HepG2 (cell line): ENCODE measurements at regions not wholly inside any gene's neighbourhood (a gene's known extent, or its start where the extent isn't known, plus 50 kb on each side); places are given as distances from the start of the nearest gene placed in this dataset.

Experiments
- ATAC-seq: fragments of 200-7000 bp; cut with Tn5 transposase; 3 replicates; pipeline ENCODE4 v1.9.1; 2020; ENCODE audit warnings: mild to moderate bottlenecking, moderate library complexity
- BruUV-seq: library from RNA; stranded (reverse); fragments of 400-500 nt; replicated peaks from 2 replicates; lab custom pipeline; 2021; lab: Mats Ljungman, UMichigan
- CTCF ChIA-PET: fragments of 300-600 bp; formaldehyde crosslinking; extraction: SDS; loops from one replicate; lab custom pipeline; 2021; ENCODE audit warnings: low total read pairs, inconsistent platforms, low intra/inter-chr PET ratio; lab: Yijun Ruan, JAX
- POLR2A ChIA-PET: fragments of 350-600 bp; sonication (Branson Sonifier 250); formaldehyde crosslinking; loops from one replicate; lab custom pipeline; 2020; ENCODE audit warnings: antibody characterized with exemption, inconsistent platforms; lab: Yijun Ruan, JAX
- DNase-seq: peaks from one replicate; pipeline ENCODE4 v3.0.0-alpha.2; 2015; ENCODE audit warnings: low spot score
- FAIRE-seq: peaks from 3 replicates; lab custom pipeline; 2011; peaks lifted over from hg19 to GRCh38; lab: Jason Lieb, UNC
- H2AFZ ChIP-seq: one replicate; pipeline ENCODE4 v1.6.1; 2011; ENCODE audit warnings: low read length, inconsistent platforms
- H3K27ac ChIP-seq: fragments of 300-600 bp; 3 replicates; pipeline ENCODE4 v1.8.0; 2011; ENCODE audit warnings: mixed run types, mild to moderate bottlenecking, mixed read lengths, low read length, inconsistent platforms; ENCODE audit not compliant: insufficient read depth; ENCODE audit errors: extremely low read length
- H3K27me3 ChIP-seq, 2 experiments: fragments of 200-600 bp in 1 of 2; 2 replicates in 1 of 2; 3 replicates in 1 of 2; pipeline versions ENCODE4 v1.6.0 to v1.8.0; 2011; ENCODE audit warnings: low read length in 2 of 2, mild to moderate bottlenecking in 2 of 2, moderate library complexity in 2 of 2, inconsistent platforms in 1 of 2; ENCODE audit not compliant: insufficient read depth in 2 of 2, control insufficient read depth in 1 of 2
- H3K36me3 ChIP-seq, 2 experiments: fragments of 200-600 bp in 1 of 2; replicated peaks in 1 of 2; 2 replicates in 1 of 2; 3 replicates in 1 of 2; pipeline versions ENCODE4 v1.5.1 to v1.8.0; 2011; ENCODE audit warnings: low read length in 2 of 2, inconsistent platforms in 1 of 2; ENCODE audit not compliant: insufficient read depth in 2 of 2, control insufficient read depth in 1 of 2
- H3K4me1 ChIP-seq: 2 replicates; pipeline ENCODE4 v1.5.1; 2012; ENCODE audit warnings: low read length, inconsistent platforms; ENCODE audit not compliant: insufficient read depth
- H3K4me2 ChIP-seq: 2 replicates; pipeline ENCODE4 v1.6.0; 2011; ENCODE audit warnings: low read depth, low read length, inconsistent platforms
- H3K4me3 ChIP-seq, 3 experiments: fragments of 200-600 bp in 1 of 3; sonication (generic), shearing (Covaris generic) in 1 of 3; replicated peaks in 1 of 3; 2 replicates each; pipeline ENCODE4 v1.5.1; 2011 to 2016; ENCODE audit warnings: low read length in 3 of 3, inconsistent platforms in 2 of 3, low read depth in 2 of 3, mild to moderate bottlenecking in 2 of 3, control low read depth in 1 of 3, mixed read lengths in 1 of 3; ENCODE audit not compliant: insufficient read depth in 1 of 3
- H3K79me2 ChIP-seq: one replicate; pipeline ENCODE4 v1.6.1; 2011; ENCODE audit warnings: low read length, inconsistent platforms; ENCODE audit not compliant: insufficient read depth
- H3K9ac ChIP-seq: 2 replicates; pipeline ENCODE4 v1.6.0; 2011; ENCODE audit warnings: mild to moderate bottlenecking, low read depth, low read length, inconsistent platforms; ENCODE audit not compliant: insufficient read depth
- H3K9me3 ChIP-seq: 2 replicates; pipeline ENCODE4 v1.5.1; 2012; ENCODE audit warnings: mild to moderate bottlenecking, low read length
- H4K20me1 ChIP-seq: 2 replicates; pipeline ENCODE4 v1.6.0; 2011; ENCODE audit warnings: inconsistent platforms, mild to moderate bottlenecking, low read length, moderate library complexity; ENCODE audit not compliant: insufficient read depth
- ARHGAP35 ChIP-seq: sonication (generic); formaldehyde crosslinking; IDR thresholded peaks from 2 replicates; pipeline ENCODE4 v1.9.0; 2022; ENCODE audit warnings: mild to moderate bottlenecking, inconsistent platforms, moderate library complexity, missing genetic modification reagents, borderline replicate concordance
- CHD4 ChIP-seq: fragments of 200-600 bp; sonication (generic); IDR thresholded peaks from 2 replicates; pipeline ENCODE4 v1.7.0; 2017; ENCODE audit warnings: mild to moderate bottlenecking, low read length, borderline replicate concordance
- FIP1L1 ChIP-seq: fragments of 200-400 bp; formaldehyde crosslinking; IDR thresholded peaks from 2 replicates; pipeline ENCODE4 v1.6.1; 2018; ENCODE audit warnings: low read depth, mild to moderate bottlenecking, low read length, moderate library complexity, borderline replicate concordance; ENCODE audit not compliant: insufficient read depth
- MAFG ChIP-seq: sonication (generic); formaldehyde crosslinking; IDR thresholded peaks from 2 replicates; pipeline ENCODE4 v1.5.1; 2020; ENCODE audit warnings: mild to moderate bottlenecking, missing genetic modification reagents
- POLR2AphosphoS2 ChIP-seq: IDR thresholded peaks from 2 replicates; pipeline ENCODE4 v1.6.1; 2011; ENCODE audit warnings: low read depth, low read length, improper control_type of control experiment
- POLR2AphosphoS5 ChIP-seq: IDR thresholded peaks from 2 replicates; pipeline ENCODE4 v1.6.1; 2012; ENCODE audit warnings: low read depth, low read length
- UBTF ChIP-seq: sonication (generic); formaldehyde crosslinking; IDR thresholded peaks from 2 replicates; pipeline ENCODE4 v1.4.0; 2020; ENCODE audit warnings: mild to moderate bottlenecking, missing genetic modification reagents
- ZFP37 ChIP-seq: sonication (generic); formaldehyde crosslinking; IDR thresholded peaks from 2 replicates; pipeline ENCODE4 v1.4.0; 2020; ENCODE audit warnings: missing genetic modification reagents, borderline replicate concordance
- ZNF124 ChIP-seq: sonication (generic); formaldehyde crosslinking; IDR thresholded peaks from 2 replicates; pipeline ENCODE4 v1.4.0; 2020; ENCODE audit warnings: missing genetic modification reagents
- ZNF792 ChIP-seq: IDR thresholded peaks from 2 replicates; pipeline ENCODE4 v1.6.1; 2016
- WGBS: methylation state at CpG from one replicate; pipeline ENCODE4 v1.1.6; 2017; ENCODE audit warnings: low lambda C conversion rate; 5-methylcytosine and 5-hydroxymethylcytosine counted together
- in situ Hi-C: cut with HindIII; loops from 2 replicates; pipeline ENCODE4 v1.10.0; 2017; ENCODE audit warnings: low pct_unique_long_range_greater_than_20kb; ENCODE audit not compliant: extremely low pct_ligation_motif_present
- intact Hi-C: fragments of 100-400 bp; cut with micrococcal nuclease; formaldehyde crosslinking; loops from one replicate; pipeline ENCODE4 v1.10.0; 2022; ENCODE audit not compliant: unreplicated experiment
- TF ChIP-seq, protein P1 (sequence below): sonication (generic); formaldehyde crosslinking; IDR thresholded peaks from 2 replicates; pipeline ENCODE4 v1.8.0; 2022; ENCODE audit warnings: mild to moderate bottlenecking, missing genetic modification reagents, borderline replicate concordance
- TF ChIP-seq, protein P2 (sequence below): sonication (generic); formaldehyde crosslinking; IDR thresholded peaks from 2 replicates; pipeline ENCODE4 v1.4.0; 2020; ENCODE audit warnings: missing genetic modification reagents, mild to moderate bottlenecking, borderline replicate concordance
- TF ChIP-seq, protein P3 (sequence below): sonication (generic); formaldehyde crosslinking; IDR thresholded peaks from 2 replicates; pipeline ENCODE4 v1.5.1; 2020; ENCODE audit warnings: mild to moderate bottlenecking, missing genetic modification reagents, moderate library complexity
- TF ChIP-seq, protein P4 (sequence below): sonication (generic); formaldehyde crosslinking; conservative IDR thresholded peaks from 2 replicates; pipeline ENCODE4 v1.8.0; 2022; ENCODE audit warnings: mild to moderate bottlenecking, moderate library complexity, missing genetic modification reagents

- Histone ChIP-seq H3K9ac (no peak overlapping the region), H3K4me2 (no peak overlapping the region), H3K9me3 (no peaks in the 10 kb centered on the region), H3K4me1 (no peaks in the 10 kb centered on the region), H3K27me3 (no peaks in the 10 kb centered on the region; a peak in 1 of 5 replicates), H3K79me2 (no peaks in the 10 kb centered on the region), H3K36me3 (no peaks in the 10 kb centered on the region), H3K4me3 (no peak overlapping the region), H4K20me1 (no peaks in the 10 kb centered on the region), H2AFZ (no peak overlapping the region), H3K27ac (no peak overlapping the region)
- no peak for DNase-seq
- FAIRE-seq: no peak
- ChIA-PET POLR2A (no interaction called here), CTCF (no interaction called here)
- ATAC-seq: no peak
- in situ Hi-C loops (no loop called here), intact Hi-C loops (no loop called here)
- no TSS peak for BruUV-seq
- 0% methylated on average over 3 of the region's 3 CpGs for WGBS
- TF ChIP-seq ZNF124 (CRISPR knock-in tag) (no peak), ARHGAP35 (CRISPR knock-in tag) (no peak), POLR2AphosphoS2 (no peak), FIP1L1 (no peak), CHD4 (no peak), UBTF (no peak), ZNF792 (CRISPR knock-in tag) (no peak), ZFP37 (CRISPR knock-in tag) (no peak), MAFG (CRISPR knock-in tag) (no peak), POLR2AphosphoS5 (no peak)
- TF ChIP-seq, protein P1, sequence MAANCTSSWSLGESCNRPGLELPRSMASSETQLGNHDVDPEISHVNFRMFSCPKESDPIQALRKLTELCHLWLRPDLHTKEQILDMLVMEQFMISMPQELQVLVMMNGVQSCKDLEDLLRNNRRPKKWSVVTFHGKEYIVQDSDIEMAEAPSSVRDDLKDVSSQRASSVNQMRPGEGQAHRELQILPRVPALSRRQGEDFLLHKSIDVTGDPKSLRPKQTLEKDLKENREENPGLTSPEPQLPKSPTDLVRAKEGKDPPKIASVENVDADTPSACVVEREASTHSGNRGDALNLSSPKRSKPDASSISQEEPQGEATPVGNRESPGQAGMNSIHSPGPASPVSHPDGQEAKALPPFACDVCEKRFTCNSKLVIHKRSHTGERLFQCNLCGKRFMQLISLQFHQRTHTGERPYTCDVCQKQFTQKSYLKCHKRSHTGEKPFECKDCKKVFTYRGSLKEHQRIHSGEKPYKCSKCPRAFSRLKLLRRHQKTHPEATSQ (CRISPR knock-in tag): no peak
- TF ChIP-seq, protein P2, sequence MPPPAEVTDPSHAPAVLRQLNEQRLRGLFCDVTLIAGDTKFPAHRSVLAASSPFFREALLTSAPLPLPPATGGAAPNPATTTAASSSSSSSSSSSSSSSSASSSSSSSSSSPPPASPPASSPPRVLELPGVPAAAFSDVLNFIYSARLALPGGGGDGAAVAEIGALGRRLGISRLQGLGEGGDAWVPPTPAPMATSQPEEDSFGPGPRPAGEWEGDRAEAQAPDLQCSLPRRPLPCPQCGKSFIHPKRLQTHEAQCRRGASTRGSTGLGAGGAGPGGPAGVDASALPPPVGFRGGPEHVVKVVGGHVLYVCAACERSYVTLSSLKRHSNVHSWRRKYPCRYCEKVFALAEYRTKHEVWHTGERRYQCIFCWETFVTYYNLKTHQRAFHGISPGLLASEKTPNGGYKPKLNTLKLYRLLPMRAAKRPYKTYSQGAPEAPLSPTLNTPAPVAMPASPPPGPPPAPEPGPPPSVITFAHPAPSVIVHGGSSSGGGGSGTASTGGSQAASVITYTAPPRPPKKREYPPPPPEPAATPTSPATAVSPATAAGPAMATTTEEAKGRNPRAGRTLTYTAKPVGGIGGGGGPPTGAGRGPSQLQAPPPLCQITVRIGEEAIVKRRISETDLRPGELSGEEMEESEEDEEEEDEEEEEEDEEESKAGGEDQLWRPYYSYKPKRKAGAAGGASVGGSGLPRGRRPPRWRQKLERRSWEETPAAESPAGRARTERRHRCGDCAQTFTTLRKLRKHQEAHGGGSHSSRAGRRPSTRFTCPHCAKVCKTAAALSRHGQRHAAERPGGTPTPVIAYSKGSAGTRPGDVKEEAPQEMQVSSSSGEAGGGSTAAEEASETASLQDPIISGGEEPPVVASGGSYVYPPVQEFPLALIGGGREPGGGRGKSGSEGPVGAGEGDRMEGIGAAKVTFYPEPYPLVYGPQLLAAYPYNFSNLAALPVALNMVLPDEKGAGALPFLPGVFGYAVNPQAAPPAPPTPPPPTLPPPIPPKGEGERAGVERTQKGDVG (CRISPR knock-in tag): no peak
- TF ChIP-seq, protein P3, sequence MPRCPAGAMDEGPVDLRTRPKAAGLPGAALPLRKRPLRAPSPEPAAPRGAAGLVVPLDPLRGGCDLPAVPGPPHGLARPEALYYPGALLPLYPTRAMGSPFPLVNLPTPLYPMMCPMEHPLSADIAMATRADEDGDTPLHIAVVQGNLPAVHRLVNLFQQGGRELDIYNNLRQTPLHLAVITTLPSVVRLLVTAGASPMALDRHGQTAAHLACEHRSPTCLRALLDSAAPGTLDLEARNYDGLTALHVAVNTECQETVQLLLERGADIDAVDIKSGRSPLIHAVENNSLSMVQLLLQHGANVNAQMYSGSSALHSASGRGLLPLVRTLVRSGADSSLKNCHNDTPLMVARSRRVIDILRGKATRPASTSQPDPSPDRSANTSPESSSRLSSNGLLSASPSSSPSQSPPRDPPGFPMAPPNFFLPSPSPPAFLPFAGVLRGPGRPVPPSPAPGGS: no peak
- TF ChIP-seq, protein P4, sequence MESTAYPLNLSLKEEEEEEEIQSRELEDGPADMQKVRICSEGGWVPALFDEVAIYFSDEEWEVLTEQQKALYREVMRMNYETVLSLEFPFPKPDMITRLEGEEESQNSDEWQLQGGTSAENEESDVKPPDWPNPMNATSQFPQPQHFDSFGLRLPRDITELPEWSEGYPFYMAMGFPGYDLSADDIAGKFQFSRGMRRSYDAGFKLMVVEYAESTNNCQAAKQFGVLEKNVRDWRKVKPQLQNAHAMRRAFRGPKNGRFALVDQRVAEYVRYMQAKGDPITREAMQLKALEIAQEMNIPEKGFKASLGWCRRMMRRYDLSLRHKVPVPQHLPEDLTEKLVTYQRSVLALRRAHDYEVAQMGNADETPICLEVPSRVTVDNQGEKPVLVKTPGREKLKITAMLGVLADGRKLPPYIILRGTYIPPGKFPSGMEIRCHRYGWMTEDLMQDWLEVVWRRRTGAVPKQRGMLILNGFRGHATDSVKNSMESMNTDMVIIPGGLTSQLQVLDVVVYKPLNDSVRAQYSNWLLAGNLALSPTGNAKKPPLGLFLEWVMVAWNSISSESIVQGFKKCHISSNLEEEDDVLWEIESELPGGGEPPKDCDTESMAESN (CRISPR knock-in tag): no peak
Measured at GRCh38 chr3:75176937-75177336, 487.2 kb upstream of the FRG2C start.
